ENCODE measurements at regions not wholly inside any gene's neighbourhood (a gene's known extent, or its start where the extent isn't known, plus 50 kb on each side); places are given as distances from the start of the nearest gene placed in this dataset.

DNA sequence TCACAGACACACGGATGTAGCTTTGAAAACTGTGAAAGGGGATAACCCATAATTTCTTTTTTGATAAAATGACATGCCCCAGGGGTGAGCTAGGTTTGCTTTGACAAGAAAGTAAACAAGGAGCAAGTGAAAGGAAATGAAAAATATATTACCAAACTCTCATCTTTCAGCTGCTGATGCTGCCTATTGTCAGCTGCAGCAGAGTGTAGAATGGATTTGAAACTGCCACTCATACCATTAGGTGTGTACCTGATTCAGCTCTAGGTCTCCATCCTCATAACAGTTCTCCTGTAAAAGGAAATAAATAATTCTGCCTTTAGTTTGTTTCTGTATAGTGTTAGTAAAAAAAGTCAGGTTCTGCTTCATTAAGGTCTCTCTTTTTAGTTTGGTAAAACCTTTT lies 415.1 kb upstream of the MARCKS start:
- DNase-seq, result no peak

- DNase-seq, result no peak
Measured at GRCh38 chr6:113445201-113445600, 411.9 kb upstream of the MARCKS start.

- DNase-seq, result no peak
Measured at GRCh38 chr6:113447088-113447831, 409.9 kb upstream of the MARCKS start.

- DNase-seq, result no peak
Measured at GRCh38 chr6:113449051-113449450, 408.1 kb upstream of the MARCKS start.

- no peak for DNase-seq
Measured at GRCh38 chr6:113450061-113450465, 407.1 kb upstream of the MARCKS start.

- no peak for DNase-seq
Measured at GRCh38 chr6:113451049-113451448, 406.1 kb upstream of the MARCKS start.

DNA sequence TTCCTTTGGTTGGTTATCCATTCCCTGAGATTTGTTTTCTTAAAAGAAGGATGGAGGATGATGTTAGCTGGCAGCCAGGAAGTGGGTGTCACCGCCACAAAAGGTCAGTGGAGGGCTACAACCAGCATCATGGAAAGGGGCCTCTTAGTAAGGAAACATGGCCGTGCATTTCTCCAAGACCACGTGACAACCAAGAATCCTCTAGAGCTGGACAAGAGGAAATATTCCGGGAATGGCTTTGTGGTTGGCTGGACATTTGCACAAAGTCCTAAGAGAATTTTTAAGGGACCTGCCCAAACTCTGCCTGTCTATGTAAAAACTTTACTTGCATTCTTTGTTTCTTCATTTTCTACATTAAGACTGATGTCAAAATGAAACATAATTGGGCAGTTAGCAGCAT lies 399.9 kb upstream of the MARCKS start:
- DNase-seq, result no peak

DNA sequence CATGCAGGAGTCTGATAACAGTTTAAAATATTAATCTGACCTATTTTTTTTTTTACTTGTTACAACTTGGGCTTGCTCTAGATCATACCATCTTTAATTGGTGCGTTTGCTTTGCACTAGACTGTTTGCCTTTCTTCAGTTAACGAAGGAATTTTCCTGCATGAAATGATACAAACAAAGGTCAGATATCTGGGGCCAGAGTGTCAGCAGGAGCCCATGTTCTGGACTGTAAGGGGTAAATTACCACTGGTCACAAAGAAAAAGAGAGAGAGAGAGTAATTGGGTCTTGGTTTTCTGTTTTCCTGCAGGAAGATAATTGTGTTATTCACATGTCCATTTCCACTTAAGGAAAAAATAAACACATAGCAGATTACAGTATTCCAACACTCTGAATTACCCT lies 399.4 kb upstream of the MARCKS start:
- DNase-seq, result no peak

DNA sequence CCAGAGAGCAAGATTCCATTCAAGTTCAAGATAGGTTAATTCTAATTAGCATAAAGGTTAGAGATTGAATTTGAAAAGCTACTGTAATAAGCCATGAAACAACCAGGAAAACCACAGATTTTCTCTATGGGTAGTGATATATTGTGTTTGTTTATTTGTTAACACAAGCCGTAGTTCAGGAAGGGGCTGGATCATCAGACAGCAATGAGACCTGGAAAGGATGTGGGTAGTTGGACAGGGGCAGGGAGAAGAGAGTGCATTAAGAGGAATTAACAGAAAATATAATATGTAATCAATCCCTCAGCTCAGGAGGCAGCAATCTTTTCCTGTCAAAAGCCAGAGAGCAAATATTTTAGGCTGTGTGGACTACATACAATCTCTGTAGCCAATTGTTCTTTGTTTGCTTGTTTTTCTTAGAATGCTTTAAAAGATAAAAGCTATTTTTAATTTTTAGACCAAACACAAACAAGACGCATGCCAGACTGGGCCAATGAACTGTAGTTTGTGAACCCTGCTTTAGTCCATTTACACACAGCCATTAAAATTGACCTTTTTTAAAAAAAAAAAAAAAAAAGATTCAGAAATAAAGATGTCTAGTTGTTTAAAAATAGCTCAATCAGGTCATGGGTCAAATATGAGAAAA lies 398.7 kb upstream of the MARCKS start:
- DNase-seq, result no peak

DNA sequence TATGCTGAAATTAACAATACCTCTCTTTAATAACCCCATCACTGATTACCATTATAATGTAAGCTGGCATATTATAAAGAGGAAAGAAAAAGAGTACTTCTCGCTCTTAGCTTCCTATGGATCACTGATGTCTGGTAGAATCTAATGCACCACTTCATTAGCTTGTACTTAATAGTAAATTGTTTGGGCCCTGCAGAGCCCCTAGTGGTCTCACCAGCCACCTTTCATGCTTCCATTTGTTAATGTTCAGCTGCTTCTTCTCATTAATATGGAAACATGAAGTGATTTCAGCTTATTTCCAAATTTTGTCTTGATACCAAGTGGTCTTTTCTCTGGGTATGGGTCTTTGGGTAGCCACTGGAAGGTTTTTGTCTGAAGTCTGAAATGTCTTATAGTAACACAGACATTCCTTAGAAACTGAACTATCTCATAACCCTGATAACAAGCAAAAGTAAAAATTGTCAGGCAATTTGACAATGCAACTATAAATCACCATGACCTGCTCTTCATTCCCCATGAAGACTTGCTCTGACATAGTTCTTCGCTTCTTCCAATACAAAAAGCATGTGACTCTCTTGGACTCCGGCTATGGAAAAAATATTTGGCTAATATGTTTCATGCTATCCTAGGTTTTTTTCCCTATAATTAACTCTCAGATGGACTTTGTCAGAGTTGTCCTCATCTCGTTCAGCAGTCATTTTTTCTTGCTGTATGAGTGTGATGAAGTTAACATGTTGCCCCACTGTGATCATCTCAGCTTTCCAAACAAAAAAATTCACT lies 395.8 kb upstream of the MARCKS start:
- DNase-seq, result no peak

- DNase-seq, result no peak
Measured at GRCh38 chr6:113464536-113464935, 392.6 kb upstream of the MARCKS start.

DNA sequence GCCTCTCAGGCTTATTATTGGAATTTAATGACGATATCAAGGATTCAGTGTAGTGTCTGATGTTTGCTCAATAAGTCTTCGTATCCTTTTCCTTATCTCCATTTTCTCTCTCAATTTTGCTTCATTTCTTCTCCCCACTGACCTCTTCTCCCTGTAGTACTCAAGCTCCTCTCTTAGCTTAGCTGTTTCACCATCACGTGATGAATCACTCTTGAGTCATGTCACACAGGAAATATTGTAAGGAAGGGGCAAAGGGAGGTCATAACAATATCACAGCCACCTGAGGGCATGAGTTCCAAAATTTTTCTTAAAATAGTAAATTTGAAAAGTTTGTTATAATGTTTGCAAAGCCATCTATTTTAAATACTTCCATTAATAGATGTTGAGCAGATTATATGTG lies 392.2 kb upstream of the MARCKS start:
- no peak for DNase-seq

GRCh38 chr6:113466526-113466925 lies 390.6 kb upstream of the MARCKS start:
- DNase-seq, result no peak

GRCh38 chr6:113475392-113475791 lies 381.8 kb upstream of the MARCKS start:
- no peak for DNase-seq

GRCh38 chr6:113476937-113477839 lies 380.0 kb upstream of the MARCKS start:
- DNase-seq, result no peak

GRCh38 chr6:113480616-113481015 lies 376.5 kb upstream of the MARCKS start:
- DNase-seq, result no peak

GRCh38 chr6:113481458-113481857 lies 375.7 kb upstream of the MARCKS start:
- DNase-seq, result no peak

GRCh38 chr6:113481910-113482309 lies 375.2 kb upstream of the MARCKS start:
- no peak for DNase-seq

DNA sequence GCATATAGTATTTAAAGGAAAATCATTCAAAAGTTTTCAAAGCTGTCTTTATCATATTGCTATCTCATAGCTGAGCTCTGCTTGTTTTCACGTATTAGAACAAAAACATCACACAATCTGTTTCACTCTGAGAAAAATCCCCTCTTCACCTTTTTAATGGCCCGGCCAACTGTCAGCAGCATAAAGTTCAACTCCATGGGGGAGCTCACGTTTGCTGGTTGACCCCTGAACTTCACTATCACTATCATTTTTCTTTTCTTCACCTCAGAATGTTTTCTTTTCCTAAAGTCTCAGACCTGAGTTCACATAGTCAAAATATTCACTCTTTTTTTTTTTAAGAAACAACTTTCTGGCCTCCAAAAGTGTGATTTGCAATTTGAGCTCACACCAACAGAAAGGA lies 374.4 kb upstream of the MARCKS start:
- no peak for DNase-seq

GRCh38 chr6:113486199-113486598 lies 370.9 kb upstream of the MARCKS start:
- no peak for DNase-seq

- DNase-seq, result no peak
Measured at GRCh38 chr6:113487489-113488058, 369.6 kb upstream of the MARCKS start.

DNA sequence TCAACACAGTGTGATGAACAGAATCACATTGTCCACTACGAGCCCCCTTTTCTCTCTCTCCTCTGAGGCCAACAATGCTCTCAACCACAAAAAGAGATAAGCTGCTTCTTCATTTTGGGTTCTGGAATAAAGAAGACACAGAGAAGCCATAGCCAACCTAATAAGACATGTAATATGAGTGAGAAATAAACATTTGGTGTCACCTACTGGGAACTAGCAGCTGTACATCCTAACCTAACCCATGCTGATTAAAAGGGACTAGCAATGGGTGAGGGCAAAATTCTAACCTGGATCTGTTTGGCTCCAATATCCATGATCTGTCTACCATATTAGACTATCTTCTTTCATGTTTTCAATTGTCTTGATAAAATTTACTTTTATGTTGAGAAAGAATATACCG lies 369.1 kb upstream of the MARCKS start:
- no peak for DNase-seq
